BJ (cell line): ENCODE measurements at regions not wholly inside any gene's neighbourhood (a gene's known extent, or its start where the extent isn't known, plus 50 kb on each side); places are given as distances from the start of the nearest gene placed in this dataset.

ENCODE experiments used
- CTCF ChIA-PET: fragments of 350-600 bp; formaldehyde crosslinking; extraction: SDS; loops from one replicate; lab custom pipeline; 2021; ENCODE audit warnings: antibody characterized with exemption, inconsistent platforms; lab: Yijun Ruan, JAX
- POLR2A ChIA-PET: fragments of 300-600 bp; sonication (Branson Sonifier 250); formaldehyde crosslinking; extraction: SDS; loops from one replicate; lab custom pipeline; 2021; ENCODE audit warnings: antibody characterized with exemption; lab: Charles Lee
- DNase-seq: peaks from one replicate; pipeline ENCODE4 v3.0.0-alpha.2; 2011; ENCODE audit warnings: low read depth
- H3K27me3 ChIP-seq: 2 replicates; pipeline ENCODE4 v1.6.0; 2011; ENCODE audit warnings: low read length; ENCODE audit not compliant: control insufficient read depth, insufficient read depth
- H3K36me3 ChIP-seq: 2 replicates; pipeline ENCODE4 v1.5.1; 2011; ENCODE audit warnings: low read length; ENCODE audit not compliant: control insufficient read depth, insufficient read depth
- H3K4me3 ChIP-seq: 2 replicates; pipeline ENCODE4 v1.5.1; 2011; ENCODE audit warnings: low read depth, mild to moderate bottlenecking, control low read depth, low read length
- TF ChIP-seq, protein P1 (sequence below): IDR thresholded peaks from 2 replicates; pipeline ENCODE4 v1.5.1; 2011; ENCODE audit warnings: low read depth, mild to moderate bottlenecking, control low read depth, inconsistent platforms, low read length, moderate library complexity; ENCODE audit not compliant: insufficient read depth

DNA sequence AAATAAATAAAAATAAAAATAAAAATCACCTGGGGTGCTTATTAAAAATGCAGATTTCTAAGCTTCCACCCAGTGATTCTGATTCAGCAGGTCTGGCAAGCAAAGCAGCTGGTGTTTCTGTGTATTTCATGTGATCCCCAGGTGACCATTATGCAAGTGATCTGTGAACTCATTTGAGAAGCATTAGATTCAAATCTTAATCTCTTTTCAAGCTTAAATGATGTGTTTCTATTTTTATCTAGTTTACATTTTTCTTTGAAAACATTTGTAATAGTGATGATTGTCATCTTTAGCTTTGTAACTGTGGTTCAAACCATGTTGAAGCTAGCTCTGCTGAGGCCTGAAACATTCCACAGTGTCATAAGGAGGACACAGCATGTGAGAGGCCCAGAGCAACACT lies 804.8 kb upstream of the ZNF608 start:
- DNase-seq: no peak
- CTCF ChIA-PET: no interaction called here
- POLR2A ChIA-PET: no interaction called here
- H3K27me3 ChIP-seq: peaks cover 2% of the 10 kb centered on the region
- TF ChIP-seq, protein P1, sequence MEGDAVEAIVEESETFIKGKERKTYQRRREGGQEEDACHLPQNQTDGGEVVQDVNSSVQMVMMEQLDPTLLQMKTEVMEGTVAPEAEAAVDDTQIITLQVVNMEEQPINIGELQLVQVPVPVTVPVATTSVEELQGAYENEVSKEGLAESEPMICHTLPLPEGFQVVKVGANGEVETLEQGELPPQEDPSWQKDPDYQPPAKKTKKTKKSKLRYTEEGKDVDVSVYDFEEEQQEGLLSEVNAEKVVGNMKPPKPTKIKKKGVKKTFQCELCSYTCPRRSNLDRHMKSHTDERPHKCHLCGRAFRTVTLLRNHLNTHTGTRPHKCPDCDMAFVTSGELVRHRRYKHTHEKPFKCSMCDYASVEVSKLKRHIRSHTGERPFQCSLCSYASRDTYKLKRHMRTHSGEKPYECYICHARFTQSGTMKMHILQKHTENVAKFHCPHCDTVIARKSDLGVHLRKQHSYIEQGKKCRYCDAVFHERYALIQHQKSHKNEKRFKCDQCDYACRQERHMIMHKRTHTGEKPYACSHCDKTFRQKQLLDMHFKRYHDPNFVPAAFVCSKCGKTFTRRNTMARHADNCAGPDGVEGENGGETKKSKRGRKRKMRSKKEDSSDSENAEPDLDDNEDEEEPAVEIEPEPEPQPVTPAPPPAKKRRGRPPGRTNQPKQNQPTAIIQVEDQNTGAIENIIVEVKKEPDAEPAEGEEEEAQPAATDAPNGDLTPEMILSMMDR: no peak
- H3K4me3 ChIP-seq: no peak overlapping the region
- H3K36me3 ChIP-seq: no peaks in the 10 kb centered on the region

DNA sequence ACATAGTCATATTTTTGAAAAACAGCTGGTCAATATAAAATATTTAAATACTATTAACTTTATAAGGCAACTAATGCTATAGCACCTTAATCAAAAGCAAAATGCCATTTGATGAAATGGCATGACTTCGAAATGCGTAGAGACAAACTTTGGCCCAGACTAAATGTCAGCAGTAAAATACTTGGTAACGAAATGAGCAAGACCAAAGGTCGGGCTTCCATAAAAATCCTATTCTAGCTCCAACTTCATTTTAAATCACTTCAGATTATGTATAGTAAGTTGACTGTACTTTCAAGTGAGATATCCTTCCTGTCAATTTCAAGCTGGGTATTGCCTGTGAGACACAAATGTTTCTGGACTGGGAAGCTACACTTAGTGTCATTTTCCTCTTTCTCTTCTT lies 805.4 kb upstream of the ZNF608 start:
- ChIA-PET CTCF (no interaction called here), POLR2A (no interaction called here)
- H3K36me3 ChIP-seq: no peaks in the 10 kb centered on the region
- TF ChIP-seq, protein P1: no peak
- no peak overlapping the region for H3K4me3 ChIP-seq
- peaks cover 2% of the 10 kb centered on the region for H3K27me3 ChIP-seq
- no peak for DNase-seq

DNA sequence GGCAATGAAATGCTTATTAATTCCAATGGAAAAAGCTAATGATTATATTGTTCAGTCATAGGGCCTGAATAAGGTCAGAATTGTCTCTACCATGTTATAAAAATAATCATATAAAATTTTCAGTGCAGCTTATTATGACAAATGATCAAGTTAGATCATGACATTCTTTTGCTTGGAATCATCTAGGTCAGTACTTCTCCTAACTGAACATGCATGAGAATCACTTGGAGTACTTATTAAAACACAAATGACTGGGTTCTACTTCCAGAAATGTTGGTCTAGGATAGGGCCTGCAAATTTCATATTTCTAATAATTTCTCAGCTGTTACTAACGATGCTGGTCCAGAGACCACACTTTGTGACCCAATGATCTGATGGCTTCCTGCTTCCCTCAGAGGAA lies 806.0 kb upstream of the ZNF608 start:
- CTCF ChIA-PET: no interaction called here
- H3K27me3 ChIP-seq: peaks cover 2% of the 10 kb centered on the region
- no peaks in the 10 kb centered on the region for H3K36me3 ChIP-seq
- no peak for DNase-seq
- no peak overlapping the region for H3K4me3 ChIP-seq
- POLR2A ChIA-PET: no interaction called here
- TF ChIP-seq, protein P1: no peak

DNA sequence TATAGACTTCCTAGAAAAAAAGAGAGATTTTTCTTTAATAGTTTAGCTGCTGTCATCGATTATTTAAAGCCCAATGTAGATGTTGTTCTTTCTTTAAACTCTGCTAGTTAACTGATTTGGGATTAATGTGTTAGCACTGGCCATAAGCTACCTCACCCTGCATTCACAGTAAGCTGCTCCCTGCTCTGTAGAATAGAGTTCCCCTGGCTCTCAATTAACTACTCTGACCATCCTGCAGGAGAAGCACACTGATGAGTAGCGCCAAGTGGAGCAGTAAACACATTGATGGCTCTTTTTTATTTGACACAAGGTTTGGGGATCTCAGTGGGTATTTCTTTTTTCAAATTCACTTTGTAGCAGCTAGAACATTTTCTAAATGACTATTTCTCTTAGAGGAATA lies 807.9 kb upstream of the ZNF608 start:
- no peak overlapping the region for H3K4me3 ChIP-seq
- DNase-seq: no peak
- CTCF ChIA-PET: no interaction called here
- peaks cover 1% of the 10 kb centered on the region for H3K27me3 ChIP-seq
- TF ChIP-seq, protein P1: no peak
- no peaks in the 10 kb centered on the region for H3K36me3 ChIP-seq
- POLR2A ChIA-PET: no interaction called here

DNA sequence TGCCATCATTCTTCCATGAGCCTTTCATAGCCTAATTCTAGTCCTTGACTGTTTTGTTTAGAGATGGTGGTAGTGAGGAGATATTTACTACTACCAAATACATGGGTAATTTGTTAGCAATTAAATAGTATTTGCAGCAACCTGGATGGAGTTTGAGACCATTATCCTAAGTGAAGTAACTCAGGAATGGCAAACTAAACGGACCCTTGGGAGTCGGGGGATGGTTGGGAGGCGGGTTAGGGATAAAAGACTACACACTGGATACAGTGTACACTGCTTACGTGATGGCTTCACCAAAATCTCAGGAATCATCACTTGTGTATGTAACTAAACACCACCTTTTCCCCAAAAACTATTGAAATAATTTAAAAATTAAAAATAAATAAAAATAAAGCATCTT lies 809.2 kb upstream of the ZNF608 start:
- Histone ChIP-seq H3K36me3 (no peaks in the 10 kb centered on the region), H3K4me3 (no peak overlapping the region), H3K27me3 (no peaks in the 10 kb centered on the region)
- TF ChIP-seq, protein P1: no peak
- ChIA-PET POLR2A (no interaction called here), CTCF (no interaction called here)
- DNase-seq: no peak
